GM18907 (cell line): ENCODE measurements at regions not wholly inside any gene's neighbourhood (a gene's known extent, or its start where the extent isn't known, plus 50 kb on each side); places are given as distances from the start of the nearest gene placed in this dataset.
"Not testable (repeated sequence)": the region's sequence is repeated elsewhere in the genome, so short reads cannot be mapped to it uniquely, and the experiment has no call there.

ENCODE experiments used
- ATAC-seq: cut with Tn5 transposase; IDR thresholded peaks from one replicate; pipeline ENCODE4 v1.9.1; 2021; ENCODE audit warnings: mild to moderate bottlenecking, moderate library complexity; ENCODE audit not compliant: unreplicated experiment

GRCh38 chr15:20022349-20022748, 519.3 kb downstream of the GOLGA6L6 start:
- not testable (repeated sequence) for ATAC-seq

- not testable (repeated sequence) for ATAC-seq
These were observed 520.2 kb downstream of the GOLGA6L6 start for GRCh38 chr15:20021351-20021750.

- ATAC-seq = not testable (repeated sequence)
These were observed 521.0 kb downstream of the GOLGA6L6 start for GRCh38 chr15:20020588-20020987.

GRCh38 chr15:20019758-20020157, 521.8 kb downstream of the GOLGA6L6 start:
- not testable (repeated sequence) for ATAC-seq

GRCh38 chr15:20017581-20017980, 524.0 kb downstream of the GOLGA6L6 start:
- not testable (repeated sequence) for ATAC-seq

GRCh38 chr15:20016941-20017340, 524.7 kb downstream of the GOLGA6L6 start:
- ATAC-seq = not testable (repeated sequence)

GRCh38 chr15:20012837-20013236, 528.8 kb downstream of the GOLGA6L6 start:
- ATAC-seq = not testable (repeated sequence)

GRCh38 chr15:20010759-20011158, 530.8 kb downstream of the GOLGA6L6 start:
- not testable (repeated sequence) for ATAC-seq

GRCh38 chr15:20009619-20010018, 532.0 kb downstream of the GOLGA6L6 start:
- not testable (repeated sequence) for ATAC-seq

- not testable (repeated sequence) for ATAC-seq
These were observed 534.3 kb downstream of the GOLGA6L6 start for GRCh38 chr15:20007338-20007737.

- ATAC-seq = not testable (repeated sequence)
These were observed 538.1 kb downstream of the GOLGA6L6 start for GRCh38 chr15:20003471-20003870.

- ATAC-seq = not testable (repeated sequence)
These were observed 539.0 kb downstream of the GOLGA6L6 start for GRCh38 chr15:20002560-20002959.

- ATAC-seq = not testable (repeated sequence)
These were observed 544.9 kb downstream of the GOLGA6L6 start for GRCh38 chr15:19996574-19997194.

- ATAC-seq = not testable (repeated sequence)
These were observed 546.3 kb downstream of the GOLGA6L6 start for GRCh38 chr15:19995296-19995695.

GRCh38 chr15:19992428-19992827, 549.2 kb downstream of the GOLGA6L6 start:
- ATAC-seq = no peak

- no peak for ATAC-seq
These were observed 553.4 kb downstream of the GOLGA6L6 start for GRCh38 chr15:19988094-19988660.

- ATAC-seq = no peak
These were observed 554.1 kb downstream of the GOLGA6L6 start for GRCh38 chr15:19987389-19988048.

- no peak for ATAC-seq
These were observed 557.5 kb downstream of the GOLGA6L6 start for GRCh38 chr15:19984101-19984500.

GRCh38 chr15:19974998-19975397, 566.6 kb downstream of the GOLGA6L6 start:
- no peak for ATAC-seq

- ATAC-seq = no peak
These were observed 567.9 kb downstream of the GOLGA6L6 start for GRCh38 chr15:19973718-19974117.

- ATAC-seq = not testable (repeated sequence)
These were observed 569.0 kb downstream of the GOLGA6L6 start for GRCh38 chr15:19972582-19972981.

GRCh38 chr15:19965574-19965973, 576.0 kb downstream of the GOLGA6L6 start:
- not testable (repeated sequence) for ATAC-seq
